ENCODE measurements at regions not wholly inside any gene's neighbourhood (a gene's known extent, or its start where the extent isn't known, plus 50 kb on each side); places are given as distances from the start of the nearest gene placed in this dataset.

DNA sequence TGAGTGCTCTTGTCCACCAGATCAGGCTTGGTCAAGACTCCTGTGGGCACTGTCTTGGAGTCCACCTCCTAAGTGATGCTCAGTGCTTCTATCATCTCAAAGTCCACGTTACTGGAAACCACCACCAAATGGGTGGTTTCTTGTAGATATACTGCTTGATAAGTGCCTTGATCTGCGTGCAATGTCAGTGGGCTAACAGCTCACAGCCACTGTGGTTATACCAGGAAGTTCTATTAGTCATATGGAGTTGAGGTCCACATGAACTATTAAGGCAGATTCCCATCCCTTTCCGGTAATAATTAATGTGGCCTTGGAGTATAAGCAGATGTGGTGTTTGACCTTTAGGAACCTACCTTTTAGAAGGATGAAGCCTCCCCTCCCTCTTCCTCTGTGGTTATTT is 161.9 kb downstream of the ZNF518B start:
- H3K4me3 ChIP-seq, result no peak overlapping the region
- no peaks in the 10 kb centered on the region for H3K4me1 ChIP-seq
- intact Hi-C loops (cut with DNase I; ENCODE audit: low total_unique reads), result no loop called here
- H3K9me3 ChIP-seq, result no peaks in the 10 kb centered on the region
- WGBS, 2 donors, result 57 to 65% methylated on average over 3 of the region's 3 CpGs
- H3K27me3 ChIP-seq, result no peaks in the 10 kb centered on the region
- H3K27ac ChIP-seq, result no peak overlapping the region
- TF ChIP-seq, protein P1, sequence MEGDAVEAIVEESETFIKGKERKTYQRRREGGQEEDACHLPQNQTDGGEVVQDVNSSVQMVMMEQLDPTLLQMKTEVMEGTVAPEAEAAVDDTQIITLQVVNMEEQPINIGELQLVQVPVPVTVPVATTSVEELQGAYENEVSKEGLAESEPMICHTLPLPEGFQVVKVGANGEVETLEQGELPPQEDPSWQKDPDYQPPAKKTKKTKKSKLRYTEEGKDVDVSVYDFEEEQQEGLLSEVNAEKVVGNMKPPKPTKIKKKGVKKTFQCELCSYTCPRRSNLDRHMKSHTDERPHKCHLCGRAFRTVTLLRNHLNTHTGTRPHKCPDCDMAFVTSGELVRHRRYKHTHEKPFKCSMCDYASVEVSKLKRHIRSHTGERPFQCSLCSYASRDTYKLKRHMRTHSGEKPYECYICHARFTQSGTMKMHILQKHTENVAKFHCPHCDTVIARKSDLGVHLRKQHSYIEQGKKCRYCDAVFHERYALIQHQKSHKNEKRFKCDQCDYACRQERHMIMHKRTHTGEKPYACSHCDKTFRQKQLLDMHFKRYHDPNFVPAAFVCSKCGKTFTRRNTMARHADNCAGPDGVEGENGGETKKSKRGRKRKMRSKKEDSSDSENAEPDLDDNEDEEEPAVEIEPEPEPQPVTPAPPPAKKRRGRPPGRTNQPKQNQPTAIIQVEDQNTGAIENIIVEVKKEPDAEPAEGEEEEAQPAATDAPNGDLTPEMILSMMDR (IDR thresholded peaks at IDR 0.05), result no peak
- TF ChIP-seq POLR2A (IDR thresholded peaks at IDR 0.05), result no peak
- H3K36me3 ChIP-seq (ENCODE audit: low read depth, missing control alignments), result no peaks in the 10 kb centered on the region
- no peak for DNase-seq

DNA sequence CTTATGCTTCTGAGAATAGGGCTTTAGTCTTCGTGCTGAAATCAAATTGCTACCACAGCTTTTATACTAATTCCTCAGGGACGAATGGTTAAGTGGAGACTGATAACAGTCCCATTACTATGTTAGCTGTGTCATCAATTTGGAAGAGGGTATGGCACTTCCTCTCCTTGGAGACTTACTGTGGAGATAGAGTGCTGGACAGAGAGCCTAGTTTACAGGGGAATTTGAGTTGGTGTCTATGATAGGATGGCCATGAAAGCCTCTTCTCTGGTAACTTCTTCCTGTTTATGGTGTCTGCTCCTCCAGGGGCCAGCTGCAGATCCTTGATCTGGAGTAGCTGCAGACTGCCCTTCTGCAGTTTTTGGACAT is 167.7 kb downstream of the ZNF518B start:
- Histone ChIP-seq H3K27me3 (no peaks in the 10 kb centered on the region), H3K4me3 (no peak overlapping the region), H3K9me3 (no peaks in the 10 kb centered on the region), H3K4me1 (no peaks in the 10 kb centered on the region), H3K27ac (no peak overlapping the region), H3K36me3 (ENCODE audit: low read depth, missing control alignments) (no peaks in the 10 kb centered on the region)
- no peak for DNase-seq
- WGBS, 2 donors, result 46 to 66% methylated on average over 2 of the region's 2 CpGs
- intact Hi-C loops (cut with DNase I; ENCODE audit: low total_unique reads), result no loop called here
- TF ChIP-seq, protein P1 (IDR thresholded peaks at IDR 0.05), result no peak
- no peak for TF ChIP-seq POLR2A (IDR thresholded peaks at IDR 0.05)

DNA sequence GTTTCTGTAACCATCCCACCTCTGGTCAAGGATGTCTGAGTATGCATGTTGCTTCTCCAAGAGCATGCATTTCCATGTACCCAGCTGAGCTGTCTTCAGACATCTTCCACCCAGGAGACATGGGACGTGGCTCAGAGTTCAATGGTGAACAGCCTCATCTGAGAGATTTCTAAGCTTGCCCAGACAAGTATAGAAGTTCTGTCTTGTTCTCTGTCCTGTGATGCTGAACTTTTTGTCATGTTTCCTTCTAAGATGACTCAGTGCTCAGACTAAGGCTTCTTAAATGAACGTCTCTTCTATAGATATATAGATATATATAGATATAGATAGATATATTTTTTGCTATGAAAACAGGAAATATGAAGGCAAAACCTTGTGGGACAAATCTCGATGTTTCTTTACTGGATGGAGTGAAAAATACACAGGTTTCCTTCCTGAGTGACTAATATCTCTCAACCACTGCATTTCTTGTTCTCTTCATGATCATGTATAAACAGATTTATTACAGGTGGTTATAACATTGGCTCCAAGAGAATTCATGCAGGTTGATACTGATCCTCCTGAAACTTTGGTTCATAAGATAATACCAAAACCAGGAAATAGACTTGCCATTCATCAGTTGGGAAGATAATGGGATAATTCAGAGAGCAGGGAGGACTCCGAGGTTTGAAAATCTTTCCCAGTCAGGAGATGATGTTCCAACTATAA is 168.2 kb downstream of the ZNF518B start:
- Histone ChIP-seq H3K4me1 (no peaks in the 10 kb centered on the region), H3K36me3 (ENCODE audit: low read depth, missing control alignments) (no peaks in the 10 kb centered on the region), H3K4me3 (no peak overlapping the region), H3K27me3 (no peaks in the 10 kb centered on the region), H3K9me3 (no peaks in the 10 kb centered on the region), H3K27ac (no peak overlapping the region)
- WGBS, 2 donors, result 47 to 67% methylated on average over 4 of the region's 4 CpGs
- intact Hi-C loops (cut with DNase I; ENCODE audit: low total_unique reads), result no loop called here
- TF ChIP-seq, protein P1 (IDR thresholded peaks at IDR 0.05), result no peak
- no peak for TF ChIP-seq POLR2A (IDR thresholded peaks at IDR 0.05)
- DNase-seq, result no peak

DNA sequence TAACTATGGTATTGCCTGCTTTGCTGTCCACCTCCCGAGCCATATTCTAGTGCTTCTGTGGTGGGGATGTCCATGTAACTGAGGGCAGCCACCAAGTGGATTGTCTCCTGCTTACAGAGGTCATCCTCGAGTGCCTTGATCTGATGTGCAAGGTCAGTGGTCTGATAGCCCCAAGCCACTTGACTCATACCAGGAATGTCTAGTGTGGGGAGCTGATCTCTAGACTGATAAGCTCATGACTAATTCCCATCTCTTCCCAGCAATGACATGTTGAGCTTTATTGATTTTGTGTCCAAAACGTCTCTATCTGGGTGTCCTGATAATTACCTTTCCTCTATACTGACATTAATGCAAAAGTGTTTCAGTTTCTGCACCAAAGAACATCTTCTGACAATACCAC is 168.4 kb upstream of the WDR1 start:
- H3K4me1 ChIP-seq, result no peaks in the 10 kb centered on the region
- WGBS, 2 donors, result 47 to 63% methylated on average over 3 of the region's 3 CpGs
- intact Hi-C loops (cut with DNase I; ENCODE audit: low total_unique reads), result no loop called here

More for the DNA sequence above, 168.4 kb upstream of the WDR1 start:
- Histone ChIP-seq H3K36me3 (ENCODE audit: low read depth, missing control alignments) (no peaks in the 10 kb centered on the region), H3K27me3 (no peaks in the 10 kb centered on the region), H3K4me3 (no peak overlapping the region), H3K27ac (no peak overlapping the region), H3K9me3 (no peaks in the 10 kb centered on the region)
- no peak for TF ChIP-seq POLR2A (IDR thresholded peaks at IDR 0.05)
- TF ChIP-seq, protein P1 (IDR thresholded peaks at IDR 0.05), result no peak
- no peak for DNase-seq

Measured in testis (tissue), 2 donors.